GM12892 (cell line): ENCODE measurements at regions not wholly inside any gene's neighbourhood (a gene's known extent, or its start where the extent isn't known, plus 50 kb on each side); places are given as distances from the start of the nearest gene placed in this dataset.

Experiments used
- POLR2A ChIP-seq: IDR thresholded peaks from 2 replicates; pipeline ENCODE4 v1.6.1; 2011; ENCODE audit warnings: low read depth, low read length, control low read depth
- POLR2AphosphoS5 ChIP-seq: IDR thresholded peaks from 2 replicates; pipeline ENCODE4 v1.6.1; 2011; ENCODE audit warnings: low read depth, low read length, control low read depth

DNA sequence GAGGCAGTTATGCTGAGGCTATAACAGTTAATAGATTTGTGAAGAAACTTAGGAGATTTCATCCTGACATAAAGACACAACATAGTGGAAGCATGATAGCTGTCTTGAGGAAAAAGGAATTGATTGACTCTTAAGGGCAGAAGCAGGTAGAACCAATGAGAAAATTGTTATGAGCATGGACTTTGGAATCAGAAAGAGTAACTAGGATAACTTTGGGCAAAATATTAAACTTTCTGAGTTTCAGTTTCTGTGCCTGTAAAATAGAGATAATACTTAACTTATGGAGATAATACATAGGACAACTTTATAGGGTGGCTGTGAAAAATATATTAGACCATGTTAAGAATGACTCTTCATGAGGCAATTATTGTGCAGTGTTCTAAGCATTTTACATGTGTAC, 696.5 kb downstream of the CDH11 start:
- TF ChIP-seq POLR2A, result no peak
- TF ChIP-seq POLR2AphosphoS5, result no peak
